OCI-LY7 (cell line): ENCODE measurements at regions not wholly inside any gene's neighbourhood (a gene's known extent, or its start where the extent isn't known, plus 50 kb on each side); places are given as distances from the start of the nearest gene placed in this dataset.

ENCODE experiments used
- BruUV-seq: library from RNA; stranded (reverse); fragments of 400-500 nt; replicated peaks from 2 replicates; lab custom pipeline; 2021; lab: Mats Ljungman, UMichigan
- CTCF ChIA-PET: fragments of 300-600 bp; sonication (Branson Sonifier 250); formaldehyde crosslinking; loops from one replicate; lab custom pipeline; 2022; ENCODE audit warnings: antibody characterized with exemption; ENCODE audit not compliant: unreplicated experiment; lab: Charles Lee
- POLR2A ChIA-PET: fragments of 300-600 bp; sonication (Branson Sonifier 250); formaldehyde crosslinking; loops from one replicate; lab custom pipeline; 2022; ENCODE audit warnings: antibody characterized with exemption; lab: Charles Lee
- DNase-seq: peaks from one replicate; pipeline ENCODE4 v3.0.0-alpha.2; 2015; ENCODE audit warnings: low spot score
- H2AFZ ChIP-seq: fragments of 200-600 bp; sonication (generic), shearing (Covaris generic); 2 replicates; pipeline ENCODE4 v1.6.1; 2014; ENCODE audit warnings: mild to moderate bottlenecking, antibody characterized with exemption, low read length, moderate library complexity
- H3K27ac ChIP-seq: fragments of 200-600 bp; sonication (generic); 2 replicates; pipeline ENCODE4 v1.5.1; 2014; ENCODE audit warnings: mixed run types, low read depth, mild to moderate bottlenecking, moderate library complexity, low read length, inconsistent platforms; ENCODE audit not compliant: poor library complexity, severe bottlenecking
- H3K36me3 ChIP-seq: fragments of 200-600 bp; sonication (generic); 2 replicates; pipeline ENCODE4 v1.6.1; 2014; ENCODE audit warnings: mild to moderate bottlenecking, antibody characterized with exemption, low read length, moderate library complexity, mixed read lengths; ENCODE audit not compliant: insufficient read depth
- H3K4me1 ChIP-seq: fragments of 200-600 bp; sonication (generic); 2 replicates; pipeline ENCODE4 v1.5.1; 2014; ENCODE audit warnings: mild to moderate bottlenecking, low read length; ENCODE audit not compliant: insufficient read depth, poor library complexity, severe bottlenecking
- H3K4me2 ChIP-seq: fragments of 200-600 bp; sonication (generic); 2 replicates; pipeline ENCODE4 v1.6.1; 2014; ENCODE audit warnings: mild to moderate bottlenecking, low read length
- H3K4me3 ChIP-seq: fragments of 200-600 bp; sonication (generic); 2 replicates; pipeline ENCODE4 v1.5.1; 2014; ENCODE audit warnings: mild to moderate bottlenecking, low read depth, low read length; ENCODE audit not compliant: poor library complexity, severe bottlenecking
- H3K79me2 ChIP-seq: fragments of 200-600 bp; sonication (generic); 2 replicates; pipeline ENCODE4 v1.6.1; 2016; ENCODE audit warnings: low read depth, mild to moderate bottlenecking, low read length, moderate library complexity, mixed read lengths; ENCODE audit not compliant: insufficient read depth
- H3K9me2 ChIP-seq: fragments of 200-600 bp; sonication (generic); 2 replicates; pipeline ENCODE4 v1.6.1; 2016; ENCODE audit warnings: mild to moderate bottlenecking, low read length, mixed read lengths; ENCODE audit not compliant: insufficient read depth
- H3K9me3 ChIP-seq: fragments of 200-600 bp; sonication (generic); 2 replicates; pipeline ENCODE4 v1.6.1; 2014; ENCODE audit warnings: mild to moderate bottlenecking, mixed run types, low read length, mixed read lengths
- H4K20me1 ChIP-seq: fragments of 200-600 bp; sonication (generic); 2 replicates; pipeline ENCODE4 v1.6.1; 2014; ENCODE audit warnings: mild to moderate bottlenecking, antibody characterized with exemption, low read length, moderate library complexity, mixed read lengths; ENCODE audit not compliant: insufficient read depth
- CTCF ChIP-seq: fragments of 200-600 bp; sonication (generic); conservative IDR thresholded peaks from 2 replicates; pipeline ENCODE4 v1.5.1; 2014; ENCODE audit warnings: mild to moderate bottlenecking, antibody characterized with exemption, low read length, moderate library complexity, mixed read lengths
- EZH2phosphoT487 ChIP-seq: fragments of 200-600 bp; sonication (generic); IDR thresholded peaks from 2 replicates; pipeline ENCODE4 v1.6.1; 2018; ENCODE audit warnings: low read depth, borderline replicate concordance, mild to moderate bottlenecking, mixed run types, antibody characterized with exemption, low read length, moderate library complexity, mixed read lengths
- intact Hi-C: fragments of 100-400 bp; cut with micrococcal nuclease; formaldehyde crosslinking; loops from one replicate; pipeline ENCODE4 v1.10.0; 2022; ENCODE audit not compliant: unreplicated experiment

GRCh38 chr14:56378046-56378445, 201.6 kb upstream of the TMEM260 start:
- TF ChIP-seq EZH2phosphoT487, result no peak
- TF ChIP-seq CTCF, result no peak
- H3K4me2 ChIP-seq, result no peak overlapping the region
- CTCF ChIA-PET, result no interaction called here

GRCh38 chr14:56378475-56378877, 201.1 kb upstream of the TMEM260 start:
- no peaks in the 10 kb centered on the region for H3K79me2 ChIP-seq
- H3K9me2 ChIP-seq, result no peaks in the 10 kb centered on the region
- H3K27ac ChIP-seq, result no peak overlapping the region
- DNase-seq, result no peak
- POLR2A ChIA-PET, result interaction anchor here (1.4 kb wide), 1 partner anchor 54 kb away, joined by 3 read pairs; no protein-coding TSS in a partner anchor
- no peaks in the 10 kb centered on the region for H3K36me3 ChIP-seq
- H3K9me3 ChIP-seq, result no peaks in the 10 kb centered on the region
- H3K4me3 ChIP-seq, result no peak overlapping the region
- intact Hi-C loops, result no loop called here
- BruUV-seq, result no TSS peak
- no peak overlapping the region for H2AFZ ChIP-seq
- no peaks in the 10 kb centered on the region for H4K20me1 ChIP-seq
- TF ChIP-seq CTCF, result no peak
- no peak for TF ChIP-seq EZH2phosphoT487
- H3K4me2 ChIP-seq, result no peak overlapping the region
- CTCF ChIA-PET, result no interaction called here
- no peaks in the 10 kb centered on the region for H3K4me1 ChIP-seq

More at GRCh38 chr14:56378046-56378445, 201.6 kb upstream of the TMEM260 start:
- no peak for DNase-seq
- H2AFZ ChIP-seq, result no peak overlapping the region
- H4K20me1 ChIP-seq, result no peaks in the 10 kb centered on the region
- no peaks in the 10 kb centered on the region for H3K79me2 ChIP-seq
- BruUV-seq, result no TSS peak
- no peaks in the 10 kb centered on the region for H3K9me2 ChIP-seq
- H3K4me1 ChIP-seq, result no peaks in the 10 kb centered on the region
- POLR2A ChIA-PET, result interaction anchor here (0.7 kb wide), 1 partner anchor 78 kb away, joined by 3 read pairs; no protein-coding TSS in a partner anchor
- no peak overlapping the region for H3K27ac ChIP-seq
- no peak overlapping the region for H3K4me3 ChIP-seq
- no peaks in the 10 kb centered on the region for H3K9me3 ChIP-seq
- H3K36me3 ChIP-seq, result no peaks in the 10 kb centered on the region
- intact Hi-C loops, result no loop called here

GRCh38 chr14:56379956-56380355, 199.6 kb upstream of the TMEM260 start:
- Histone ChIP-seq H3K27ac (no peak overlapping the region), H3K36me3 (no peaks in the 10 kb centered on the region), H3K4me1 (no peaks in the 10 kb centered on the region), H2AFZ (no peak overlapping the region), H3K79me2 (no peaks in the 10 kb centered on the region), H3K4me2 (no peak overlapping the region), H3K9me3 (no peaks in the 10 kb centered on the region), H4K20me1 (no peaks in the 10 kb centered on the region), H3K9me2 (no peaks in the 10 kb centered on the region), H3K4me3 (no peak overlapping the region)
- ChIA-PET CTCF (interaction anchor here (0.5 kb wide), 1 partner anchor 557 kb away, joined by 3 read pairs; no protein-coding TSS in a partner anchor), POLR2A (interaction anchor here (1.4 kb wide), 1 partner anchor 55 kb away, joined by 3 read pairs; no protein-coding TSS in a partner anchor)
- intact Hi-C loops, result no loop called here
- TF ChIP-seq CTCF, result no peak
- TF ChIP-seq EZH2phosphoT487, result no peak
- BruUV-seq, result no TSS peak
- no peak for DNase-seq
